GM21786 (cell line): ENCODE measurements at regions not wholly inside any gene's neighbourhood (a gene's known extent, or its start where the extent isn't known, plus 50 kb on each side); places are given as distances from the start of the nearest gene placed in this dataset.
"Not testable (repeated sequence)": the region's sequence is repeated elsewhere in the genome, so short reads cannot be mapped to it uniquely, and the experiment has no call there.

Experiments
- ATAC-seq: cut with Tn5 transposase; IDR thresholded peaks from one replicate; pipeline ENCODE4 v1.9.1; 2021; ENCODE audit not compliant: unreplicated experiment

DNA sequence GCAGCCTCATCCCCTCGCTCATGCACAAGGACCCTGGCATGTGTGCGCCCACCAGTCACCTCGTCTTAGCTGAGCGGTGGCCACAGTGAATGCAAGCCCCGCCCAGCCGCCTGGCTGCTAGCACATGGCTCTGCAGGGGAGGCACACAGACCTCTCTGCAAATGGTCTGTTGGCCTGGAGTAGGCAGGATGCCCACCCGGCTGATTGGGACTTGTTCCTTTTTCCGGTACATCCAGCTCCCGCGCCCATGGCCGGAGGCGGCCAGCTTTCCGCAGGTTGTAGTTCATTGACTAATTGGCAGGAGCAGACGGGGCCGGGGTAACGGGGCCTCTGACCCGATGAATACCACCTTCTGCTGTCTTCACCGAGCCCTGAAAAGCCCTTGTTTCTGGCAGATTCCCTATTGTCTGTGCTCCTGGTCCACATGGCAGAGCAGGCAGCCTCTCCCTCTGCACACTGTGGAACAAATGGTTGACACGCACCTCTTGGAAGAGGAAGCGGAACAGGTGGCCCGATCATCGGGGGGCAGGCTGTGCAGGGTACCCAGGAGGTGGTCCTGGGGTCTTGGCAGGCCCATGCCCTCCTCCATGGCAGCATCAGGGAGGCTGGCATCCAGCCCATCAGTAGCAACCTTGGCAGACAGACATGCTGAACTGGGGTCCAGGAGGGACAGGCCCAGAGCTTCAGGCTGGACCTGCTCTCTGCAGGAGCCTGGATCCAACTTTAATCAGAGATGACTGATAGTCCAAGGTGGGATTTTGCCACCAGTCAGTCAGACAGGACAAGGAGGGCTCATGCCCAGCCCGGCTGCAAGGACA, 1512.0 kb downstream of the BRD1 start:
- ATAC-seq: no peak

DNA sequence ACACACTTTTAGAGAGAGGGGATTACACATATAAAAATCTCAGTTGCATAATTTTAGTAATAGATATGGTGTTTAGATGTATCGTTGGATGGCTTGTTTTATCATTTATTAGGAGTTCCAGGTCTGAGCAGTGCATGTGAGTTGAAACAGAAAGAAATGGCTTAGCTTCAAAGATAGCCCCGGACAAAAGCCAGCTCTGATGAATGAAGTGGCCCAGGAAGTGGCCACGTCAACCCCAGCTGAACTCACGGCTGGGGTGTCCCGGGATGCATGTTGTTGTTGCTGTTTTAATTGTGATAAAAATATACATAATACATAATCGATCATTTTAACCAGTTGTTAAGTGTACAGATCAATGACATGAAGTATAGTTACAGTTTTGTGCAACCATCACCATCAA, 1513.6 kb downstream of the BRD1 start:
- no peak for ATAC-seq

DNA sequence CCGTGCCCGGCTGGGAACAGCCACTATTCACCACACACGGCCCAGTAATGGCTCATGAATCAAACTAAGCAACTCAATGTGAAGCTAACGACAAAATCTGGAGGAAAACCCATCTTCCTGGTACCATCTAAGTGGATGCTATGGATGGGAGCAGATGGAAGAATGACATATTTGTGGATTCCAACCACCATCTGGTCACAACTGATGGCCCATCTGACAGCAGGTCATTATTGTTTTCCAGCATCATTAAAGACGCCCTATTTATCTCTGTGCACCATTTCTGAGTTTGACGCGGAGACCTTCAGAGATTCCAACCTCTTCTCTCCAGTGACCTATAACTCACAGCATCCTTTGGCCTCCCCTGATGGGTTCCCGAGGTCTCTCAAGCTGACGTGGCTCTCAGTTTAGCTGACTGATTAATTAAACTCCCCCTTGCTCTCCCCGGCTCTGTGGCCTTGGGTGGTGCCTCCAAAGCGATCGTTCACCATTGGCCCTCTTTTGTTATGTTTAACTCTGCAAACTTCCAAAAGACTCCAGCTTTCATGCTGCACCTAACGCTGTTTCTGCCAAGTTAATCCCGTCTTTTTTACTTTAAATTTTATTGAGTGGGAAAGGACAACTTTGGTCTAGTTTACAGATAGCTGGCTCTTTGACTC, 1514.4 kb downstream of the BRD1 start:
- ATAC-seq: no peak

DNA sequence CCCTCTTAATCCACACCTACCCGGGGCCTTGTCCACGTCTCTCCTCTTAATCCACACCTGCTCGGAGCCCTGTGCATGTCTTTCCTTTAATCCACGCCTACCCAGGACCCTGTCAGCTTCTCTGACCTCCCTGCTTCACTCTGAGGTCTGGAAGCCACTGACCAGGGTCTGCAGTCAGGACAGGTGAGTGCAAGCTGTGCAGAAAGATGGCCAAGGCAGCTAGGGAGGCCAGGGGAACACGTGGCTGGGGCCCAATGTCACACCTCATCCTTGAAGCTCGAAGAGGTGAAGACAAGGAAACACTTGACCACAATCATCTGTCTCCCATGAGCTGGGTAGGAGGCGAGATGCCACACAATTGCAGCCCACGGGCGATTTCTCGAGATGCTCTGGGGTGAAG, 1516.9 kb downstream of the BRD1 start:
- no peak for ATAC-seq

DNA sequence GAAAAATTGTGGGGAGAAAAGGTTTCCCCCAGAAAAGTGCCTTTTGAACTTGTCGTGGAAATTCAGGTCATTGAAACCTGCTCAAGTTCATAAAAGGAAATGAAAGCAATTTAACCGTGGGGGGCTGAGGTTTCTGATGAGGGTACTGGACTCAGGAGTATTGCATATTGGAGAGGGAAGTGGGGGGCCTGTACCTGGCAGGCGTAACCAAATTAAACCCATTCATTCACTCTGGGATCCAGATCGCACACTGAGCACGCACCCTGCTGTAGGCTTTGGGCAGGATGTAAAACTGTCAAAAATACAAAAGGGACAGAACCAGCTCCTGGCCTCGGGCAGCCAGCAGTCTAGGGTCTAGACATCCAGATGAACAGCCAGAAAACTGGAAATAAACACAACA, 1517.4 kb downstream of the BRD1 start:
- no peak for ATAC-seq

DNA sequence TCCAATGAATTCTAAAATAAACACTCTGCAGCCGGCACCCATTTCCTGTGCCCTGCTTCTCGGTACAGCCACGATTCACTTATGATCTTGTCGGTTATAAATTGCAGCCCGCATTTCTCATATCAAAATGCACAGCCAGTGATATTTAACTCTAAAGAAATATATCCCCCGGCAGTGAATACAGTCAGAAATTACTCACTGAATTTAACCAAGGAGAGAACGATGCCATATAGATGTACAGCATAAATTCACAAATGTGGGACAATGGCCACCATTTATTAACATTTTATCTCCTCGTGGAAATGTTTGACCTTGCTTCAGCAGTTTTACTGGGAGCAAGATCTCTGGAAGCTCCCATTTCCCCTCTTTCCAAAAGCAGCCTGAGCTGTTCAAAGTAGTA, 1517.8 kb downstream of the BRD1 start:
- no peak for ATAC-seq

DNA sequence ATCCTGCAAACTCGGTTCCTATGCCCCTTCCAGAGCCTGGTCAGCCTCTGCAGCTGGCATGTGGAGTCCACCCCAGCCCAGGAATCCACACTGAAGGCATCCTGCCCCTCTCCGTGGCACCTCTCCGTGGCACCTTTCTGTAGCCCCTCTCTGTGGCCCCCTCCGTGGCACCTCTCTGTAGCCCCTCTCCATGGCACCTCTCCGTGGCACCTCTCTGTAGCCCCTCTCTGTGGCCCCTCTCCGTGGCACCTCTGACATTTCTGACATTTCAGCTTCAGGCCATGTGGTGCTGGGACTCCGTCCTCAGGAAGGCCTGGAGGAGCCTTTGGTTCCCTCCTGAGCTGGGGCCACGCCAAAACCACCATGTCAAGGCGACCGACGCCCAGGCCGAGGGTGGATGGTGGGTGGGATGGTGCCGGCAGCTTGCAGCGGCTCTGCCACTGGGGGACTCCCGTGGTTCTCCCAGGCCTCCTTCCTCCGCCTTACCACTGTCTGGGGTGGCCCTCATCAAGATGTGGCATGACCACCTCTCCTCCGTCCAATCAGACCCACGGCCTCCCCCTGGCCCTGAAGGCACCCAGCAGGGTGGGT, 1518.5 kb downstream of the BRD1 start:
- no peak for ATAC-seq

DNA sequence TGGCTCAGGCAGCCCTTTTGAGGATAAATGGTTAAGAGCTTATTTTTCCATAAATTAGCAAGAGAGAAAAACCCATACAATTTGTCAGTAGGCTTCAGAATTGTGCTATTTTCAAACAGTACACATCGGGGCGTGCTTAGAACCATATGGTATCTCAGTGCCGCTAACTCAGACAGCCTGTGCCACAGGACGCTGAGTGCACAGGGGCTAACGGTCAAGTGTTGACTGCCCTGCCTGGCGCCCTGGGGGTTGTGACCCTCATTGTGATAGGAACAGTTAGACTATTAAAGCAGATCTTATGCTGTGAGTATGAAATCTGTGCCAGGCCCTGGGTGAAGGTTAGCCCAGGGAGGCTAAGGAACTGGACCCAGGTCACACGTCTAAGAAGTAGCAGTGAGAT, 1519.7 kb downstream of the BRD1 start:
- no peak for ATAC-seq

DNA sequence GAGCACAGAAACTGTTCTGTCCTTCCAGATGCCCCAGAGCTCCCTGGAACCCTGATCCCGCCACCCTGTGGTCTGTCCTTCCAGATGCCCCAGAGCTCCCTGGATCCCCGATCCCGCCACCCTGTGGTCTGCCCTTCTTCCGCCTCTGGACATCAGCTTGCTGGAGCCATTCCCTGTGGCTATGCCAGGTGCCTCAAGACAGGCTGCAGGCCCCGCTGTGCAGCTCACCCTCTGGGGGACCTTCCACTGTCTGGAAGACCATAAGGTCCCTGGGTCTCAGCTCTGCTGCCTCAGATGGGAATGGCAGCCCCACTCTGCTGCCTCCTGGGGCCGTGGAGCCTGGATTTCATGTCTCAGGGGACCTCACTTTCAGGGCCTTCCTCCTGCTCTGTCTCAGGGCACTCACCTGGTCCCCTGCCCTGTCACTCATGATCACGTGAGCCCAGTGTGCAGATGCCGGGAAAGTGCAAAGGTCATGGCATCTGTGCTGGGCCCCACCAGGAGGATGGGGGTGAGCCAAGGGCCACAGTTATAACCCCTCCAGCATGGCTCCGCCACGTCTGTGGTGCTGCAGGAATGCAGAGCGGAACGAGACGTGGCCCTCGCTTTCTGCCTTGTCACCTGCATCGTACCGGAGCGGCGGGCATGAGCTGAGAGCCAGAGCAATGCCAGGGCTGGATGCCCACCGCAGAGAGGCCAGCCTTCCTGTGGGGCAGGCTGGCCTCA, 1520.7 kb downstream of the BRD1 start:
- no peak for ATAC-seq

DNA sequence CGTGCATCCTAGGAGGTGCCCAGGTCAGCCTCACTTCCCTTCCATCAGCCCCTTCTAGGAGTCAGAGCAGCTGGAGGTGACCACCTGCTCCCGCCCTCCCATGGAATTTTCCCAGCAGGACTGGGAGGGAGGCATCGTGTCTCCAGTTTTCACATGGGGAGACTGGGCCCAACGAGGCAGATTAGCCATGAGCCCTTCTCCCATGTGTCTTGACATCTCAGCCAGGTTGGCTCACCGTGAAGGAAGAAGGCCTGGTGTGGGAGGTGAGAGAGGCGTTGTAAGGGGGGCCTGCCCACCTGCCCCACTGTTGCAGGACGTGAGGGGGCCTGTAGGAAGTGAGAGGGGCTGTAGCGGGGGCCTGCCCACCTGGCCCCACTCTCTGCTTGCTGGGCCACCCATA, 1521.4 kb downstream of the BRD1 start:
- no peak for ATAC-seq

DNA sequence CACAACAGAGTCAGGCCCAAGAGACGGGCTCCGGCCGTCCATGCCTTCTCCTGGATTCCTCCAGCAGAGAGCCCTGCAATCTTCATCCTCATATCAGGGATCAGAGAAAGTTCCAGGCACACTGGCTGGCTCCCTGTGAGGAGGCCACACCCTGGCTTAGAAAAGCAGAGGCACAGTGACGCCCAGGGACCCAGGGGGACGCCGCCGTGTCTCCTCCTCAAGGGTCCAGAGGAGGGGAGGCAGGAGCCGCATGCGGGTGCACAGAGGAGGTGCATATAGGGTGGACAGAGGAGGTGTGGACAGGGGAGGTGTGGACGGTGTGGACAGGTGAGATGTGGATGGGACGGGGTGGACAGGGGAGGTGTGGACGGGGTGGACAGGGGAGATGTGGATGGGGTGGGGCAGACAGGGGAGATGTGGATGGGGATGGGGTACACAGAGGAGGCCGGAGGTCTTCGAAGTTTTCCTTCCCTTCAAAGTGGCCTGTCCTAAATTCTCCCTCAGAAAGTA, 1521.9 kb downstream of the BRD1 start:
- no peak for ATAC-seq

DNA sequence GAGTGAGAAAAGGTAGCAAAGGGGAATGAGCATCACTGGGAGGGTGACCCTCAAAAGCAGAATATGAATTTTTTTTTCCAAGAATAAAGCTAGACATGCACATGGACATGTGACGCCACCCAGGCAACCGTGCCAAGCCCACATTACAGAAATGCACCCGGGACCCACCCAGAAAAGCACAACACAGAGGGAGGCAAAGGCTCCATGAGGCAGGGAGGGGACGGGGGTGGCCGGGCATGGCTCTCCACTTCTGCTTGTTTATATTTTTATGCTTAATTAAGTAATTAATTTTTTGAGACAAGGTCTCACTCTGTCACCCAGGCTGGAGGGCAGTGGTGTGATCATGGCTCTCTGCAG, 1524.3 kb downstream of the BRD1 start:
- ATAC-seq: no peak

DNA sequence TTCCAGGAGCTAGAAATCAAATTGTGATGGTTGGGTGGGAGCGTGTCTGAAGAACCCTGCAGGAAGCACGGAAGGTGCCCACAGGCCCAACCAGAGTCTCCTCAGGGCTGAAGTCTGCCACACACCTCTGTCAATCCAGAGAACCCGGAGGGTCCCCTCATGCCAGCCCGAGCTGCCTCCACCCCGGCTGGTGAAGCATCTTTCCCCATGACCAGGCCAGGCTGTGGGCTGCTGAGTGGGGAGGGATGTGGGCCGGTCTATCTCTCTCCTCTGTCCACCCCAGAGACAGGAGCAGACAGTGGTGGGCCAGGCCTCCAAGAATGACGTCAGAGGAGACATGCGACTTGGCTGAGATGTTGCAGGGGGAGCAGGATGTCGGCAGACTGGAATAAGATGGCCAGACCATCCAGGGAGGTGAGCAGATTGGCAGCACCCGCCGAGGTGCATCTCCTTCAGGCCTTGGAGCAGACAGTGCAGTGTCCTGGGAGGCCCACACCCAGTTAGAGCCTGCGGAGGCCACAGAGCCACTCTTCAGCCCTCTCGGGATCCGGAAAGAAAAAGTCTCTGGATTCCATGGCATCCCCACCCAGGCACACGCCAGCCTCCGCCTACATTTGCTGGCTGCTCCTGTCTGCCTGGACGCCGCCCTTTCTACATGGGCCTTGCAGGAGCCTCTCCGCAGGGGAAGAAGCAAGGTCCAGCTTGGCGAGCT, 1524.9 kb downstream of the BRD1 start:
- ATAC-seq: no peak

DNA sequence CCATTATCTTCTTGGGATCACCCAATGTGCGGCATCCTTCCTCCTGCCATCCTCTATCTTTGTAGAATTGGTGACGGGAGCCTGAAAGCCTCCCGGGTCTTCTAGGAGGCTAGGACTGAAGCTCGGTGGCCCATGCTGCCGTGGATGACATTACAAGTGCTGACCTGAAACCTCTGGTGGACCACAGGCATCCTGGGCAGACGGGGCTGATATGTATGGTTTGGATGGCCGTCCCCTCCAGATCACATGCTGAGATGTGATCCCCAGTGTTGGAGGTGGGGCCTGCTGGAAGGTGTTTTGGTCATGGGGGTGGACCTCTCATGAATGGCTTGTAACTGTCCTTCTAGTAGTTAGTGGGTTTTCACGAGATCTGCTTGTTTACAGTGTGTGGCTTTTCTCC, 1525.8 kb downstream of the BRD1 start:
- ATAC-seq: no peak

DNA sequence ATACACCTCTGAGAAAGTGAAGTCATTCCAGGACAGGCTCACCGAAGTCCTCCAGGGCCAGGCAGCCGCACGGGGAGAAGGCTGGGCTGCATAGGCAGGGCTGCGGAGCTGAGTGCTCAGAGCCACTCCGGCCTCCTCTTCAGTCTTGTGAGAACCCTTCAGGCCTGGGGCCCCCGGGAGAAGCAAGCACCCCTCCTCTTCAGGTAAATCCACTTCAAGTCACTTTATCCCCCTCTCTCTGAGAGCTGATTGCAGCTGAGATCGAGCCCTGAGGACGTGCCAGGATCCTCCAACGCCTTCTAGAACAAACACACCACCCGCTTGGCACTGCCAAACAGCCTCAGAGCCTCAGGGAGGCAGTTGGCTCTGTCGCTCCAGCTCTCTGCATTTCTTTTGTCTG, 1526.3 kb downstream of the BRD1 start:
- no peak for ATAC-seq

DNA sequence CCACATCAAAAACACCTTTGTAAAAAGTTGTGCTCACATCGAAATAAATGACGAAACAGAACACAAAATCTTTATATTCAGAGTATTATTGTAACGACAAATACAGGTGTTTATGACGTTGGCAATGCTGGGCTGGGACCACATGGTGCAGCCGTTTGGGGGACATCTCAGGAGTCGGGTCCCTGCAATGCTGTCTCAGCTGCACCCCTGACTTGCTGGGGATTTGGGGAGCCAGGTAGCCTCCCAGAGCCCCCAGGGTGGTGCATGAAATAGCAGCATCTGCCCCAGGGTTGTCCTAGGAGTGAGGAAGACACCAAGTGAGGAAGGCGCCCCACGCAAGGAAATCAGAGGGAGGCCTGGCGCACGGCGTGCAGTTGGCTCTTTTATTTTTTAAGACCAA, 1526.8 kb downstream of the BRD1 start:
- ATAC-seq: no peak

DNA sequence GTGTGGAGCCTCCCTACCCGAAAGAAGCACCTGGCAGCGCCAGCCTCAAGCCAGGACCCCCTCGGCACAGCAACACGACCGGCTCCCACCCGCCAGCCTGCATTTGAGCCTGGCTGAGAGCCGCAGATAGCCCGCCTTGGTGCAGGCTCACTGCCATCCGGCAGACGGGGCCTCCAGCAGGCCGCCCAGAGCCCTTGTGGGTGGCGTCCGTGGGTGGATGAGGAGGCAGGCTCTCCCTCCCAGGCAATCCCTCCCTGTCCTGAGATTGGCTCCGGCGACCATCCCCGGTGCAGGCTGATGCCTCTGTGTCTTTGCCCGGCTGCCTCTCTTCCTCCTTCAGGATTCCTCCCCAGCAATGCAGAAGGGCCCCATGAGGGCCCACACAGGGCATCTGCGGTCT, 1527.9 kb downstream of the BRD1 start:
- no peak for ATAC-seq

DNA sequence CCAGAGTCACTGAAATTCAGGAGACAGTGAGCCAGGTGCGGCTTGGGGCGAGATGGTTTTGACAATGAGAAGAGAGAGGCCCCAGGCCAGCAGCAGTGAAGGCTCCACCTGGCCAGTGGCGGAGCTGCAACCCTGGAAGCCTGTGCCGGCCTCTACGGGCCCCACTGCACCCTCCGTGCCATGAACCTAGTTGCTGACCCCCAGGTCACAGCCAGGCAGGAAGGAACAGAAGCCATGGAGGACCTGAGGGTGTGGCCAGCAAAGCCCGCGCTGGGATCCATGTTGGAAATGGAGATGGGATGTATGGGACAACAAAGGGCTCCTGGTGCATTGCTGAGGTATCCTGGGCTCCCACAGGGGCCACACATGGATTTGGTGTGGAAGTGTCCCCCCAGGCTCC, 1528.5 kb downstream of the BRD1 start:
- no peak for ATAC-seq

DNA sequence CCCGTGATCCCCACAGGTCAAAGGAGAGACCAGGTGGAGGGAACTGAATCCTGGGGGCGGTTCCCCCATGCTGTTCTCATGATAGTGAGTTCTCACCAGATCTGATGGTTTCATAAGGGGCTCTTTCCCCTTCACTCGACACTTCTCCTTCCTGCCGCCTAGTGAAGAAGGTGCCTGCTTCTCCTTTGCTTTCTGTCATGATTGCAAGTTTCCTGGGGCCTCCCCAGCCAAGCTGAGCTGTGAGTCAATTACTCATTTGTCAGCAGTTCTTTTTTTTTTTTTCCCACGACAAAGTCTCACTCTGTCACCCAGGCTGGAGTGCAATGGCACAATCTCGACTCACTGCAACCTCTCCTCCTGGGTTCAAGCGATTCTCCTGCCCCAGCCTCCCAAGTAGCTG, 1530.4 kb downstream of the BRD1 start:
- no peak for ATAC-seq

DNA sequence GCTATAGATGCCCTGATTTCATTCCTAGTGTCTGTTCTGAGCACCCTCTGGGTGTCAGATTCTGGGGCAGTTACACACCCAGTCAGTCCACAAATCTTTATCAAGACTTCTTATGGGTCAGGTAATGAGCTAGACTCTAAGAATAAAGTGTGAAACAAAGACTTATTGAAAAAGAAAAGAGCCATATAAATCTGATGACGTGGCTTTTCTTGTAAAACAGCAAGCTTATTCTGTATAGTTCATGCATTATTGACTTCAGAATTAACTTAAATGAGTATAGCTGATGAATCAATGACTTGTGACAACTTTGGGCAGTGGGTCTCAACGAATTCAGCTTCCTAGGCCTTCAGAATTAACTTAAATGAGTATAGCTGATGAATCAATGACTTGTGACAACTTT, 1527.5 kb downstream of the TBC1D22A start:
- not testable (repeated sequence) for ATAC-seq

DNA sequence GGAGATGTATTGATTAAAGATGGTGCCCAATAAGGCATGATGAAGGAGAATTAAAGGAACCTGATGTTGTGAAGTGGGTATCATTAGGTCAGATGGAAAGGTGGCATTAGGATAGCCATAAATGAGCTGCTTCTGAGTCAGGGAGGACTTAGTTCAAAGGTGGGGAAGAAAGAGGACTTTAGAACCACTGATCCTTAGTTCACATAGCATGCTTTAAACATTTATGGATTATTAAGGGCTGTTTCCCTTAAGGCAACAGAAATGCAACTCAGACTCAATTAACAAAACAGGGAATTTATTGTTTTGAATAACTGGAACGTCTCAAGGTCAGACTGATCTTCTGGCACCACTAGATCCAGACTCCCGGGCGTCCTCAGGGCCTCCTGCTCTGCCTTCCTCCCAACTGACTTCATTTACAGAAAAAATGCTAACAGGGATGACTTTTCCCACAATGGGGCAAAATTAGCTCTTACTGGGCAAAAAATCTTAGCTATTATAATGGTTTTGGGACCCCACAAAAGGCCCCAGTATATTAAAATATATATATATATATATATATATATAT, 1526.0 kb downstream of the TBC1D22A start:
- no peak for ATAC-seq
